GM23338 (cell line): ENCODE measurements at regions not wholly inside any gene's neighbourhood (a gene's known extent, or its start where the extent isn't known, plus 50 kb on each side); places are given as distances from the start of the nearest gene placed in this dataset.

Experiments used
- ATAC-seq: fragments of 200-7000 bp; cut with Tn5 transposase; 3 replicates; pipeline ENCODE4 v1.9.1; 2020
- DNase-seq: peaks from one replicate; pipeline ENCODE4 v3.0.0-alpha.2; 2015; ENCODE audit warnings: low spot score
- H2AFZ ChIP-seq: fragments of 200-600 bp; sonication (generic); 2 replicates; pipeline ENCODE4 v1.8.0; 2016; ENCODE audit warnings: antibody characterized with exemption, mild to moderate bottlenecking, moderate library complexity
- H3F3A ChIP-seq: fragments of 200-600 bp; sonication (generic); replicated peaks from 2 replicates; pipeline ENCODE4 v1.8.0; 2017; ENCODE audit warnings: antibody characterized with exemption, mixed run types, low read depth
- H3K27ac ChIP-seq: fragments of 200-600 bp; sonication (generic); 2 replicates; pipeline ENCODE4 v1.6.1; 2016; ENCODE audit warnings: low read depth
- H3K27me3 ChIP-seq: fragments of 200-600 bp; sonication (generic); 2 replicates; pipeline ENCODE4 v1.8.0; 2016; ENCODE audit warnings: mild to moderate bottlenecking, mixed run types, moderate library complexity; ENCODE audit not compliant: insufficient read depth
- H3K36me3 ChIP-seq: fragments of 200-600 bp; sonication (generic); 2 replicates; pipeline ENCODE4 v1.8.0; 2016; ENCODE audit warnings: mild to moderate bottlenecking; ENCODE audit not compliant: insufficient read depth
- H3K4me1 ChIP-seq: fragments of 200-600 bp; sonication (generic); 2 replicates; pipeline ENCODE4 v1.8.0; 2016; ENCODE audit warnings: mild to moderate bottlenecking, moderate library complexity; ENCODE audit not compliant: insufficient read depth
- H3K4me2 ChIP-seq: fragments of 200-600 bp; sonication (generic); 2 replicates; pipeline ENCODE4 v1.7.1; 2017; ENCODE audit warnings: mixed run types
- H3K4me3 ChIP-seq: fragments of 200-600 bp; sonication (generic); 2 replicates; pipeline ENCODE4 v1.6.1; 2016; ENCODE audit warnings: mixed run types
- H3K79me2 ChIP-seq: fragments of 200-600 bp; sonication (generic); replicated peaks from 2 replicates; pipeline ENCODE4 v1.8.0; 2017; ENCODE audit warnings: mild to moderate bottlenecking; ENCODE audit not compliant: insufficient read depth
- H3K9me2 ChIP-seq: fragments of 200-600 bp; sonication (generic); 2 replicates; pipeline ENCODE4 v1.8.0; 2017; ENCODE audit not compliant: insufficient read depth
- H4K20me1 ChIP-seq: fragments of 200-600 bp; sonication (generic); replicated peaks from 2 replicates; pipeline ENCODE4 v1.8.0; 2017; ENCODE audit warnings: mild to moderate bottlenecking; ENCODE audit not compliant: insufficient read depth
- H3K27ac Mint-ChIP-seq: 2 replicates; pipeline ENCODE4 v1.8.0; 2020; ENCODE audit warnings: inconsistent platforms, mild to moderate bottlenecking, moderate library complexity, mixed read lengths
- H3K27me3 Mint-ChIP-seq: 3 replicates; pipeline ENCODE4 v1.8.0; 2022; ENCODE audit warnings: low read depth, mild to moderate bottlenecking, moderate library complexity, mixed read lengths, inconsistent platforms; ENCODE audit not compliant: insufficient read depth, poor library complexity
- H3K36me3 Mint-ChIP-seq: 3 replicates; pipeline ENCODE4 v1.8.0; 2021; ENCODE audit warnings: low read depth, mild to moderate bottlenecking, inconsistent platforms, moderate library complexity, mixed read lengths
- H3K4me1 Mint-ChIP-seq: 3 replicates; pipeline ENCODE4 v1.8.0; 2020; ENCODE audit warnings: mild to moderate bottlenecking, inconsistent platforms, mixed read lengths
- H3K4me3 Mint-ChIP-seq: 3 replicates; pipeline ENCODE4 v1.8.0; 2021; ENCODE audit warnings: moderate library complexity, mild to moderate bottlenecking, inconsistent platforms, mixed read lengths
- H3K9me3 Mint-ChIP-seq: 3 replicates; pipeline ENCODE4 v1.8.0; 2020; ENCODE audit warnings: moderate library complexity, mild to moderate bottlenecking, inconsistent platforms, mixed read lengths
- CREB1 ChIP-seq: fragments of 250-450 bp; sonication (Bioruptor Pico); IDR thresholded peaks from 2 replicates; pipeline ENCODE4 v1.5.0; 2020; ENCODE audit warnings: low read depth, mild to moderate bottlenecking, moderate library complexity
- EZH2 ChIP-seq: fragments of 200-600 bp; sonication (generic); IDR thresholded peaks from one replicate; pipeline ENCODE4 v1.8.0; 2017; ENCODE audit warnings: antibody characterized with exemption, mild to moderate bottlenecking, low read depth; ENCODE audit not compliant: unreplicated experiment
- EZH2phosphoT487 ChIP-seq: fragments of 200-600 bp; sonication (generic); IDR thresholded peaks from one replicate; pipeline ENCODE4 v1.8.1; 2018; ENCODE audit warnings: antibody characterized with exemption; ENCODE audit not compliant: unreplicated experiment
- JUNB ChIP-seq: IDR thresholded peaks from one replicate; pipeline ENCODE4 v1.6.1; 2016; ENCODE audit warnings: antibody characterized with exemption; ENCODE audit not compliant: unreplicated experiment
- NANOG ChIP-seq: IDR thresholded peaks from 2 replicates; pipeline ENCODE4 v1.6.1; 2016; ENCODE audit warnings: antibody characterized with exemption, borderline replicate concordance
- POLR2AphosphoS5 ChIP-seq: IDR thresholded peaks from 2 replicates; pipeline ENCODE4 v1.6.1; 2016; ENCODE audit warnings: antibody characterized with exemption, low read depth
- STAT1 ChIP-seq: IDR thresholded peaks from one replicate; pipeline ENCODE4 v1.6.1; 2016; ENCODE audit warnings: antibody characterized with exemption; ENCODE audit not compliant: unreplicated experiment
- ZNF114 ChIP-seq: fragments of 250-450 bp; sonication (Bioruptor Pico); IDR thresholded peaks from 2 replicates; pipeline ENCODE4 v1.5.0; 2020; ENCODE audit warnings: mild to moderate bottlenecking, moderate library complexity
- ZNF331 ChIP-seq: fragments of 250-450 bp; sonication (Bioruptor Pico); IDR thresholded peaks from 2 replicates; pipeline ENCODE4 v1.5.0; 2020; ENCODE audit warnings: low read depth, mild to moderate bottlenecking, moderate library complexity
- TF ChIP-seq, protein P1 (sequence below): IDR thresholded peaks from one replicate; pipeline ENCODE4 v1.6.1; 2018; ENCODE audit warnings: antibody characterized with exemption; ENCODE audit not compliant: unreplicated experiment
- TF ChIP-seq, protein P2 (sequence below), 2 experiments: fragments of 200-600 bp in 1 of 2; sonication (generic) in 1 of 2; conservative IDR thresholded peaks; 2 replicates each; pipeline versions ENCODE4 v1.5.1 to v1.6.1; 2016 to 2017; ENCODE audit warnings: antibody characterized with exemption in 2 of 2, low read depth in 2 of 2, mild to moderate bottlenecking in 2 of 2, moderate library complexity in 1 of 2
- TF ChIP-seq, protein P3 (sequence below): IDR thresholded peaks from 2 replicates; pipeline ENCODE4 v1.6.1; 2016; ENCODE audit warnings: antibody characterized with exemption
- TF ChIP-seq, protein P4 (sequence below): fragments of 250-450 bp; sonication (Bioruptor Pico); IDR thresholded peaks from 2 replicates; pipeline ENCODE4 v1.5.0; 2020; ENCODE audit warnings: mild to moderate bottlenecking, moderate library complexity

DNA sequence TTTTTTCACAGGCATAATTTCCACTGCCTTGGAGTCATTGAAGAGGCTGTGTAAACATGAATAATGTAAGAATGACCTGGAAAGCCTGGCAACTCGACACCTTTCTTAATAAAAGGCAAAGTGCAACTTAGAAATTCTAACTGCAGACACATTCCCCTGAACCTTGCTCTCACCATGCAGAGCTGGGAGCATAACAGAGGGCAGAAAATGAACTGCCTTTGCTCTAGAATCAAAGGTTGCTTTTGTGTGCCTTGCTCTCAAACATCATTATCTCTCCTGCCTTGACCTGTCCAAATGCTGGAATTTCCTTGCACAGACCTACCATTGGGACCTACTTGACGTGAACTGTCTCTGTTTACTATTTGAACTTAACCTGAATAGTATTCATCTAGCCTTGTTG lies 462.0 kb upstream of the ZNF462 start:
- H3K9me3 Mint-ChIP-seq = no peaks in the 10 kb centered on the region
- Histone ChIP-seq H3K27me3 (no peaks in the 10 kb centered on the region), H3K79me2 (no peaks in the 10 kb centered on the region)

More for the DNA sequence above, 462.0 kb upstream of the ZNF462 start:
- Mint-ChIP-seq H3K4me3 (no peak overlapping the region), H3K36me3 (no peaks in the 10 kb centered on the region), H3K27ac (no peak overlapping the region), H3K4me1 (peaks cover 8% of the 10 kb centered on the region; the same call in 2 of the 3 replicates), H3K27me3 (no peaks in the 10 kb centered on the region)
- ATAC-seq = no peak
- Histone ChIP-seq H3F3A (no peaks in the 10 kb centered on the region), H2AFZ (no peak overlapping the region), H3K9me2 (peaks cover 8% of the 10 kb centered on the region; the same call in 1 of the 2 replicates), H3K4me3 (no peak overlapping the region), H3K4me1 (peaks cover 1% of the 10 kb centered on the region; the same call in 1 of the 2 replicates), H3K4me2 (no peak overlapping the region), H3K27ac (no peak overlapping the region), H4K20me1 (no peaks in the 10 kb centered on the region), H3K36me3 (no peaks in the 10 kb centered on the region)
- no peak for TF ChIP-seq EZH2
- no peak for TF ChIP-seq STAT1
- no peak for TF ChIP-seq JUNB
- TF ChIP-seq, protein P1, sequence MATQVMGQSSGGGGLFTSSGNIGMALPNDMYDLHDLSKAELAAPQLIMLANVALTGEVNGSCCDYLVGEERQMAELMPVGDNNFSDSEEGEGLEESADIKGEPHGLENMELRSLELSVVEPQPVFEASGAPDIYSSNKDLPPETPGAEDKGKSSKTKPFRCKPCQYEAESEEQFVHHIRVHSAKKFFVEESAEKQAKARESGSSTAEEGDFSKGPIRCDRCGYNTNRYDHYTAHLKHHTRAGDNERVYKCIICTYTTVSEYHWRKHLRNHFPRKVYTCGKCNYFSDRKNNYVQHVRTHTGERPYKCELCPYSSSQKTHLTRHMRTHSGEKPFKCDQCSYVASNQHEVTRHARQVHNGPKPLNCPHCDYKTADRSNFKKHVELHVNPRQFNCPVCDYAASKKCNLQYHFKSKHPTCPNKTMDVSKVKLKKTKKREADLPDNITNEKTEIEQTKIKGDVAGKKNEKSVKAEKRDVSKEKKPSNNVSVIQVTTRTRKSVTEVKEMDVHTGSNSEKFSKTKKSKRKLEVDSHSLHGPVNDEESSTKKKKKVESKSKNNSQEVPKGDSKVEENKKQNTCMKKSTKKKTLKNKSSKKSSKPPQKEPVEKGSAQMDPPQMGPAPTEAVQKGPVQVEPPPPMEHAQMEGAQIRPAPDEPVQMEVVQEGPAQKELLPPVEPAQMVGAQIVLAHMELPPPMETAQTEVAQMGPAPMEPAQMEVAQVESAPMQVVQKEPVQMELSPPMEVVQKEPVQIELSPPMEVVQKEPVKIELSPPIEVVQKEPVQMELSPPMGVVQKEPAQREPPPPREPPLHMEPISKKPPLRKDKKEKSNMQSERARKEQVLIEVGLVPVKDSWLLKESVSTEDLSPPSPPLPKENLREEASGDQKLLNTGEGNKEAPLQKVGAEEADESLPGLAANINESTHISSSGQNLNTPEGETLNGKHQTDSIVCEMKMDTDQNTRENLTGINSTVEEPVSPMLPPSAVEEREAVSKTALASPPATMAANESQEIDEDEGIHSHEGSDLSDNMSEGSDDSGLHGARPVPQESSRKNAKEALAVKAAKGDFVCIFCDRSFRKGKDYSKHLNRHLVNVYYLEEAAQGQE = no peak
- TF ChIP-seq, protein P2, sequence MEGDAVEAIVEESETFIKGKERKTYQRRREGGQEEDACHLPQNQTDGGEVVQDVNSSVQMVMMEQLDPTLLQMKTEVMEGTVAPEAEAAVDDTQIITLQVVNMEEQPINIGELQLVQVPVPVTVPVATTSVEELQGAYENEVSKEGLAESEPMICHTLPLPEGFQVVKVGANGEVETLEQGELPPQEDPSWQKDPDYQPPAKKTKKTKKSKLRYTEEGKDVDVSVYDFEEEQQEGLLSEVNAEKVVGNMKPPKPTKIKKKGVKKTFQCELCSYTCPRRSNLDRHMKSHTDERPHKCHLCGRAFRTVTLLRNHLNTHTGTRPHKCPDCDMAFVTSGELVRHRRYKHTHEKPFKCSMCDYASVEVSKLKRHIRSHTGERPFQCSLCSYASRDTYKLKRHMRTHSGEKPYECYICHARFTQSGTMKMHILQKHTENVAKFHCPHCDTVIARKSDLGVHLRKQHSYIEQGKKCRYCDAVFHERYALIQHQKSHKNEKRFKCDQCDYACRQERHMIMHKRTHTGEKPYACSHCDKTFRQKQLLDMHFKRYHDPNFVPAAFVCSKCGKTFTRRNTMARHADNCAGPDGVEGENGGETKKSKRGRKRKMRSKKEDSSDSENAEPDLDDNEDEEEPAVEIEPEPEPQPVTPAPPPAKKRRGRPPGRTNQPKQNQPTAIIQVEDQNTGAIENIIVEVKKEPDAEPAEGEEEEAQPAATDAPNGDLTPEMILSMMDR (conservative IDR thresholded peaks at IDR 0.05; ENCODE audit: low read depth in 2 of 2) = no peak
- TF ChIP-seq, protein P3, sequence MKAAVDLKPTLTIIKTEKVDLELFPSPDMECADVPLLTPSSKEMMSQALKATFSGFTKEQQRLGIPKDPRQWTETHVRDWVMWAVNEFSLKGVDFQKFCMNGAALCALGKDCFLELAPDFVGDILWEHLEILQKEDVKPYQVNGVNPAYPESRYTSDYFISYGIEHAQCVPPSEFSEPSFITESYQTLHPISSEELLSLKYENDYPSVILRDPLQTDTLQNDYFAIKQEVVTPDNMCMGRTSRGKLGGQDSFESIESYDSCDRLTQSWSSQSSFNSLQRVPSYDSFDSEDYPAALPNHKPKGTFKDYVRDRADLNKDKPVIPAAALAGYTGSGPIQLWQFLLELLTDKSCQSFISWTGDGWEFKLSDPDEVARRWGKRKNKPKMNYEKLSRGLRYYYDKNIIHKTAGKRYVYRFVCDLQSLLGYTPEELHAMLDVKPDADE = no peak
- TF ChIP-seq ZNF331 (CRISPR knock-in tag) = no peak
- no peak for TF ChIP-seq EZH2phosphoT487
- no peak for TF ChIP-seq ZNF114
- TF ChIP-seq, protein P4, sequence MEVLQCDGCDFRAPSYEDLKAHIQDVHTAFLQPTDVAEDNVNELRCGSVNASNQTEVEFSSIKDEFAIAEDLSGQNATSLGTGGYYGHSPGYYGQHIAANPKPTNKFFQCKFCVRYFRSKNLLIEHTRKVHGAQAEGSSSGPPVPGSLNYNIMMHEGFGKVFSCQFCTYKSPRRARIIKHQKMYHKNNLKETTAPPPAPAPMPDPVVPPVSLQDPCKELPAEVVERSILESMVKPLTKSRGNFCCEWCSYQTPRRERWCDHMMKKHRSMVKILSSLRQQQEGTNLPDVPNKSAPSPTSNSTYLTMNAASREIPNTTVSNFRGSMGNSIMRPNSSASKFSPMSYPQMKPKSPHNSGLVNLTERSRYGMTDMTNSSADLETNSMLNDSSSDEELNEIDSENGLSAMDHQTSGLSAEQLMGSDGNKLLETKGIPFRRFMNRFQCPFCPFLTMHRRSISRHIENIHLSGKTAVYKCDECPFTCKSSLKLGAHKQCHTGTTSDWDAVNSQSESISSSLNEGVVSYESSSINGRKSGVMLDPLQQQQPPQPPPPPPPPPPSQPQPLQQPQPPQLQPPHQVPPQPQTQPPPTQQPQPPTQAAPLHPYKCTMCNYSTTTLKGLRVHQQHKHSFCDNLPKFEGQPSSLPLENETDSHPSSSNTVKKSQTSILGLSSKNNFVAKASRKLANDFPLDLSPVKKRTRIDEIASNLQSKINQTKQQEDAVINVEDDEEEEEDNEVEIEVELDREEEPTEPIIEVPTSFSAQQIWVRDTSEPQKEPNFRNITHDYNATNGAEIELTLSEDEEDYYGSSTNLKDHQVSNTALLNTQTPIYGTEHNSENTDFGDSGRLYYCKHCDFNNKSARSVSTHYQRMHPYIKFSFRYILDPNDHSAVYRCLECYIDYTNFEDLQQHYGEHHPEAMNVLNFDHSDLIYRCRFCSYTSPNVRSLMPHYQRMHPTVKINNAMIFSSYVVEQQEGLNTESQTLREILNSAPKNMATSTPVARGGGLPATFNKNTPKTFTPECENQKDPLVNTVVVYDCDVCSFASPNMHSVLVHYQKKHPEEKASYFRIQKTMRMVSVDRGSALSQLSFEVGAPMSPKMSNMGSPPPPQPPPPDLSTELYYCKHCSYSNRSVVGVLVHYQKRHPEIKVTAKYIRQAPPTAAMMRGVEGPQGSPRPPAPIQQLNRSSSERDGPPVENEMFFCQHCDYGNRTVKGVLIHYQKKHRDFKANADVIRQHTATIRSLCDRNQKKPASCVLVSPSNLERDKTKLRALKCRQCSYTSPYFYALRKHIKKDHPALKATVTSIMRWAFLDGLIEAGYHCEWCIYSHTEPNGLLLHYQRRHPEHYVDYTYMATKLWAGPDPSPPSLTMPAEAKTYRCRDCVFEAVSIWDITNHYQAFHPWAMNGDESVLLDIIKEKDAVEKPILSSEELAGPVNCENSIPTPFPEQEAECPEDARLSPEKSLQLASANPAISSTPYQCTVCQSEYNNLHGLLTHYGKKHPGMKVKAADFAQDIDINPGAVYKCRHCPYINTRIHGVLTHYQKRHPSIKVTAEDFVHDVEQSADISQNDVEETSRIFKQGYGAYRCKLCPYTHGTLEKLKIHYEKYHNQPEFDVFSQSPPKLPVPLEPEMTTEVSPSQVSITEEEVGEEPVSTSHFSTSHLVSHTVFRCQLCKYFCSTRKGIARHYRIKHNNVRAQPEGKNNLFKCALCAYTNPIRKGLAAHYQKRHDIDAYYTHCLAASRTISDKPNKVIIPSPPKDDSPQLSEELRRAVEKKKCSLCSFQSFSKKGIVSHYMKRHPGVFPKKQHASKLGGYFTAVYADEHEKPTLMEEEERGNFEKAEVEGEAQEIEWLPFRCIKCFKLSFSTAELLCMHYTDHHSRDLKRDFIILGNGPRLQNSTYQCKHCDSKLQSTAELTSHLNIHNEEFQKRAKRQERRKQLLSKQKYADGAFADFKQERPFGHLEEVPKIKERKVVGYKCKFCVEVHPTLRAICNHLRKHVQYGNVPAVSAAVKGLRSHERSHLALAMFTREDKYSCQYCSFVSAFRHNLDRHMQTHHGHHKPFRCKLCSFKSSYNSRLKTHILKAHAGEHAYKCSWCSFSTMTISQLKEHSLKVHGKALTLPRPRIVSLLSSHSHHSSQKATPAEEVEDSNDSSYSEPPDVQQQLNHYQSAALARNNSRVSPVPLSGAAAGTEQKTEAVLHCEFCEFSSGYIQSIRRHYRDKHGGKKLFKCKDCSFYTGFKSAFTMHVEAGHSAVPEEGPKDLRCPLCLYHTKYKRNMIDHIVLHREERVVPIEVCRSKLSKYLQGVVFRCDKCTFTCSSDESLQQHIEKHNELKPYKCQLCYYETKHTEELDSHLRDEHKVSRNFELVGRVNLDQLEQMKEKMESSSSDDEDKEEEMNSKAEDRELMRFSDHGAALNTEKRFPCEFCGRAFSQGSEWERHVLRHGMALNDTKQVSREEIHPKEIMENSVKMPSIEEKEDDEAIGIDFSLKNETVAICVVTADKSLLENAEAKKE = no peak
- TF ChIP-seq CREB1 (CRISPR knock-in tag) = no peak
- TF ChIP-seq POLR2AphosphoS5 = no peak
- TF ChIP-seq NANOG = no peak
- no peak for DNase-seq
